ENCODE measurements at regions not wholly inside any gene's neighbourhood (a gene's known extent, or its start where the extent isn't known, plus 50 kb on each side); places are given as distances from the start of the nearest gene placed in this dataset.

DNA sequence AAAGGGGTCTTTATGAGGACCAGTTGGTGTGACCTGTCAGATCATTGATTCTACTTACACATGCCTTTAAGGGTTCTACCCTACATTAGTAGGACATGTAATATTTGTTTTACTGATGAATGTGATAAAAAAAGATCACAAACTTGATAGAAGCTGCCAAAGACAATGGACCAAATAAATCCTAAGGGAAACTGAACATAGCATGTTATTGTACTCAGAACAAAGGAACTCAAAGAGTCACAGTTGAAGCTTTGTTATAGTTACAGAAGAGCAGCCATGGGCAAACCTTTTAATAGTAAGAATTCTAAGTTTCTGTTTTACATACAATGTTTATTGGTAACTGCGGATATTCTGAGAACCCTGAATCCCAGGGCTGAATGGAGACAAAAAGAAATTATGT, 780.1 kb downstream of the SLITRK6 start:
- H4K20me1 ChIP-seq (ENCODE audit: insufficient read depth) = no peaks in the 10 kb centered on the region
- H3K4me1 ChIP-seq (ENCODE audit: control insufficient read depth in 1 of 2, insufficient read depth in 2 of 2, low read length in 2 of 2) = no peaks in the 10 kb centered on the region
- no peaks in the 10 kb centered on the region for H3K79me2 ChIP-seq (ENCODE audit: insufficient read depth, low read length)
- no peak overlapping the region for H3K4me3 ChIP-seq (replicated peaks in 1 of 2; ENCODE audit: low read depth in 1 of 2, low read length in 2 of 2)
- H3K4me2 ChIP-seq (ENCODE audit: low read length) = no peak overlapping the region
- H3K27ac ChIP-seq (ENCODE audit: low read depth, low read length) = no peak overlapping the region
- RAD21 ChIA-PET (ENCODE audit: low non-redundant PET in 1 of 2, low total read pairs in 2 of 2, uncharacterized antibody in 2 of 2, unreplicated experiment in 2 of 2) = no interaction called here
- no peak for TF ChIP-seq ATF3 (IDR thresholded peaks at IDR 0.05)
- TF ChIP-seq ZBTB33 (IDR thresholded peaks at IDR 0.05; ENCODE audit: extremely low read depth, insufficient replicate concordance, low read length) = no peak
- TF ChIP-seq CBX3 (IDR thresholded peaks at IDR 0.05; ENCODE audit: low read depth) = no peak
- TF ChIP-seq, protein P1, sequence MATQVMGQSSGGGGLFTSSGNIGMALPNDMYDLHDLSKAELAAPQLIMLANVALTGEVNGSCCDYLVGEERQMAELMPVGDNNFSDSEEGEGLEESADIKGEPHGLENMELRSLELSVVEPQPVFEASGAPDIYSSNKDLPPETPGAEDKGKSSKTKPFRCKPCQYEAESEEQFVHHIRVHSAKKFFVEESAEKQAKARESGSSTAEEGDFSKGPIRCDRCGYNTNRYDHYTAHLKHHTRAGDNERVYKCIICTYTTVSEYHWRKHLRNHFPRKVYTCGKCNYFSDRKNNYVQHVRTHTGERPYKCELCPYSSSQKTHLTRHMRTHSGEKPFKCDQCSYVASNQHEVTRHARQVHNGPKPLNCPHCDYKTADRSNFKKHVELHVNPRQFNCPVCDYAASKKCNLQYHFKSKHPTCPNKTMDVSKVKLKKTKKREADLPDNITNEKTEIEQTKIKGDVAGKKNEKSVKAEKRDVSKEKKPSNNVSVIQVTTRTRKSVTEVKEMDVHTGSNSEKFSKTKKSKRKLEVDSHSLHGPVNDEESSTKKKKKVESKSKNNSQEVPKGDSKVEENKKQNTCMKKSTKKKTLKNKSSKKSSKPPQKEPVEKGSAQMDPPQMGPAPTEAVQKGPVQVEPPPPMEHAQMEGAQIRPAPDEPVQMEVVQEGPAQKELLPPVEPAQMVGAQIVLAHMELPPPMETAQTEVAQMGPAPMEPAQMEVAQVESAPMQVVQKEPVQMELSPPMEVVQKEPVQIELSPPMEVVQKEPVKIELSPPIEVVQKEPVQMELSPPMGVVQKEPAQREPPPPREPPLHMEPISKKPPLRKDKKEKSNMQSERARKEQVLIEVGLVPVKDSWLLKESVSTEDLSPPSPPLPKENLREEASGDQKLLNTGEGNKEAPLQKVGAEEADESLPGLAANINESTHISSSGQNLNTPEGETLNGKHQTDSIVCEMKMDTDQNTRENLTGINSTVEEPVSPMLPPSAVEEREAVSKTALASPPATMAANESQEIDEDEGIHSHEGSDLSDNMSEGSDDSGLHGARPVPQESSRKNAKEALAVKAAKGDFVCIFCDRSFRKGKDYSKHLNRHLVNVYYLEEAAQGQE (IDR thresholded peaks at IDR 0.05; ENCODE audit: low read depth) = no peak
- no peak for TF ChIP-seq POLR2AphosphoS5 (IDR thresholded peaks at IDR 0.05; ENCODE audit: low read depth, low read length)
- TF ChIP-seq SIN3A (IDR thresholded peaks at IDR 0.05; ENCODE audit: low read depth) = no peak
- TF ChIP-seq RAD21 (IDR thresholded peaks at IDR 0.05; ENCODE audit: low read depth) = no peak
- no peak for TF ChIP-seq EGR1 (IDR thresholded peaks at IDR 0.05; ENCODE audit: low read depth)
- TF ChIP-seq, protein P2, sequence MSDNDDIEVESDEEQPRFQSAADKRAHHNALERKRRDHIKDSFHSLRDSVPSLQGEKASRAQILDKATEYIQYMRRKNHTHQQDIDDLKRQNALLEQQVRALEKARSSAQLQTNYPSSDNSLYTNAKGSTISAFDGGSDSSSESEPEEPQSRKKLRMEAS (IDR thresholded peaks at IDR 0.05) = no peak
- TF ChIP-seq ELF1 (IDR thresholded peaks at IDR 0.05; ENCODE audit: borderline replicate concordance, low read depth) = no peak
- TF ChIP-seq JUND (IDR thresholded peaks at IDR 0.05) = no peak
- no peak for TF ChIP-seq POLR2A (IDR thresholded peaks at IDR 0.05; ENCODE audit: borderline replicate concordance, extremely low read depth, insufficient read depth, insufficient read length)
- TF ChIP-seq TCF7L2 (IDR thresholded peaks at IDR 0.05; ENCODE audit: borderline replicate concordance, extremely low read depth, insufficient read depth, insufficient read length) = no peak
- TF ChIP-seq EZH2phosphoT487 (IDR thresholded peaks at IDR 0.05; ENCODE audit: borderline replicate concordance) = no peak
- no peak for TF ChIP-seq YY1 (IDR thresholded peaks at IDR 0.05; ENCODE audit: extremely low read depth, insufficient replicate concordance, low read depth, low read length)
- CTCF ChIA-PET = no interaction called here
- no peaks in the 10 kb centered on the region for H3K9me2 ChIP-seq (ENCODE audit: insufficient read depth)
- POLR2A ChIA-PET = no interaction called here
- no peak overlapping the region for H2AFZ ChIP-seq (ENCODE audit: low read depth, low read length, poor library complexity, severe bottlenecking)
- H3K27me3 ChIP-seq (ENCODE audit: insufficient read depth, low read length) = no peaks in the 10 kb centered on the region
- DNase-seq (ENCODE audit: low read depth, low spot score) (no peak), ATAC-seq (no peak)
- no peak overlapping the region for H3K9ac ChIP-seq (ENCODE audit: low read length)
- intact Hi-C loops (cut with micrococcal nuclease) = no loop called here
- no peaks in the 10 kb centered on the region for H3K36me3 ChIP-seq (ENCODE audit: control insufficient read depth in 1 of 2, insufficient read depth in 2 of 2, low read length in 2 of 2)
- H3K9me3 ChIP-seq (ENCODE audit: control insufficient read depth in 1 of 2, insufficient read depth in 1 of 2, low read depth in 1 of 2, low read length in 2 of 2) = peaks cover 2 to 3% of the 10 kb centered on the region in 2 experiments; a peak in 2 of 4 replicates
- BruUV-seq (replicated peaks) = no TSS peak

All from HCT116 (cell line).